ENCODE measurements at regions not wholly inside any gene's neighbourhood (a gene's known extent, or its start where the extent isn't known, plus 50 kb on each side); places are given as distances from the start of the nearest gene placed in this dataset.

GRCh38 chr6:8670792-8671191 lies 235.4 kb upstream of the SLC35B3 start:
- H4K8ac ChIP-seq (ENCODE audit: low read depth in 2 of 2, low read length in 2 of 2), result no peak overlapping the region
- intact Hi-C loops (cut with micrococcal nuclease), result no loop called here
- DNase-seq (no peak), ATAC-seq (ENCODE audit: low read depth) (no peak)
- no peak overlapping the region for H3K9ac ChIP-seq (ENCODE audit: low read depth, low read length)
- H2AFZ ChIP-seq (replicated peaks; ENCODE audit: low read length, poor library complexity), result no peak overlapping the region
- no peak overlapping the region for H2BK5ac ChIP-seq (ENCODE audit: low read depth, low read length, poor library complexity, severe bottlenecking)
- H3K56ac ChIP-seq (ENCODE audit: extremely low read depth, insufficient read depth, low read length), result no peak overlapping the region
- H4K5ac ChIP-seq (ENCODE audit: low read depth, low read length), result no peak overlapping the region
- H2BK120ac ChIP-seq (ENCODE audit: low read depth, low read length), result no peak overlapping the region
- no peak overlapping the region for H3K4me3 ChIP-seq (ENCODE audit: insufficient read depth, low read depth, low read length)
- dilution Hi-C loops (cut with HindIII; ENCODE audit: low sequenced_read_pairs, unreplicated experiment), result no loop called here
- TF ChIP-seq CHD1 (IDR thresholded peaks at IDR 0.05; ENCODE audit: low read depth, low read length) (no peak), CTCF (conservative IDR thresholded peaks at IDR 0.05; ENCODE audit: low read depth, low read length) (no peak)
- no peak overlapping the region for H2AK9ac ChIP-seq (replicated peaks; ENCODE audit: low read depth, low read length, poor library complexity)
- H3K27me3 ChIP-seq (ENCODE audit: control insufficient read depth, insufficient read depth, low read length), result no peaks in the 10 kb centered on the region
- H4K20me1 ChIP-seq (ENCODE audit: insufficient read depth, low read length), result no peaks in the 10 kb centered on the region
- no peak overlapping the region for H2BK15ac ChIP-seq (ENCODE audit: low read depth, low read length)
- H2AK5ac ChIP-seq (ENCODE audit: low read depth, low read length), result no peak overlapping the region
- peaks cover 10% of the 10 kb centered on the region for H3K9me3 ChIP-seq (ENCODE audit: control insufficient read depth, insufficient read depth, low read length)
- no peak overlapping the region for H4K91ac ChIP-seq (ENCODE audit: insufficient read depth, low read depth, low read length)
- no peaks in the 10 kb centered on the region for H3K9me1 ChIP-seq (ENCODE audit: insufficient read depth, low read length)
- H3K14ac ChIP-seq (replicated peaks; ENCODE audit: low read depth, low read length), result no peak overlapping the region
- H3K4me2 ChIP-seq (ENCODE audit: low read depth, low read length), result no peak overlapping the region
- no CpG with 5 or more reads among the region's 1 CpG for whole genome bisulfite sequencing, 2 experiments (ENCODE audit: extremely low coverage in 2 of 2, insufficient read length in 1 of 2)
- POLR2A ChIA-PET (ENCODE audit: unreplicated experiment), result no interaction called here
- H2BK20ac ChIP-seq (ENCODE audit: low read depth, low read length), result no peak overlapping the region
- CTCF ChIA-PET, result no interaction called here
- BruUV-seq (replicated peaks), result no TSS peak
- no peaks in the 10 kb centered on the region for H3K4me1 ChIP-seq (ENCODE audit: control insufficient read depth, insufficient read depth, low read length)
- H3K79me1 ChIP-seq (ENCODE audit: low read depth in 1 of 2, low read length in 2 of 2), result no peaks in the 10 kb centered on the region
- H3K18ac ChIP-seq (ENCODE audit: low read depth, low read length), result no peak overlapping the region
- in situ Hi-C loops (cut with MboI; ENCODE audit: low sequenced_read_pairs), result no loop called here
- no peak overlapping the region for H3K27ac ChIP-seq (ENCODE audit: insufficient read depth, low read length)
- H3K36me3 ChIP-seq (ENCODE audit: control insufficient read depth, insufficient read depth, low read length), result no peaks in the 10 kb centered on the region
- no peak overlapping the region for H3K4ac ChIP-seq (ENCODE audit: low read depth, low read length)
- no peak overlapping the region for H3K23ac ChIP-seq (ENCODE audit: low read depth, low read length)
